ENCODE measurements at regions not wholly inside any gene's neighbourhood (a gene's known extent, or its start where the extent isn't known, plus 50 kb on each side); places are given as distances from the start of the nearest gene placed in this dataset.

DNA sequence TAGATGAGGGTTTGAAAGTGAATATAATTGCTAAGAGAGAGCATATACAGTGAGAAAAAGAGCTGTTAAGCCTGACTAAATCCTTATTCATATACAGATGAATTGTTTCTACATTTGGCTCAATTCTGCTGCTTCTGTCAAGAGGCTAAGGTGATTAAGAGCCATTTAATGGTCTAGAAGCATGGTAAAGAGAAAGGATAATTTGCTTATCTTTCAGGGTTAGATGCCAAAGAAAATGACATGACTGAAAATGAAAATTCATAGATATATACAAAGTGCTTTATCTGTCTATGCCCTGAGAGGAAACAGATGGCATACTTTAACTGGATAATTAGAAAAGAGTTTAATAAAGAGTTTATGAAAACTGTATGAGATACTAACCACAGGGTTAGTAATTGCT lies 834.9 kb downstream of the SLC6A15 start:
- TF ChIP-seq, protein P1, sequence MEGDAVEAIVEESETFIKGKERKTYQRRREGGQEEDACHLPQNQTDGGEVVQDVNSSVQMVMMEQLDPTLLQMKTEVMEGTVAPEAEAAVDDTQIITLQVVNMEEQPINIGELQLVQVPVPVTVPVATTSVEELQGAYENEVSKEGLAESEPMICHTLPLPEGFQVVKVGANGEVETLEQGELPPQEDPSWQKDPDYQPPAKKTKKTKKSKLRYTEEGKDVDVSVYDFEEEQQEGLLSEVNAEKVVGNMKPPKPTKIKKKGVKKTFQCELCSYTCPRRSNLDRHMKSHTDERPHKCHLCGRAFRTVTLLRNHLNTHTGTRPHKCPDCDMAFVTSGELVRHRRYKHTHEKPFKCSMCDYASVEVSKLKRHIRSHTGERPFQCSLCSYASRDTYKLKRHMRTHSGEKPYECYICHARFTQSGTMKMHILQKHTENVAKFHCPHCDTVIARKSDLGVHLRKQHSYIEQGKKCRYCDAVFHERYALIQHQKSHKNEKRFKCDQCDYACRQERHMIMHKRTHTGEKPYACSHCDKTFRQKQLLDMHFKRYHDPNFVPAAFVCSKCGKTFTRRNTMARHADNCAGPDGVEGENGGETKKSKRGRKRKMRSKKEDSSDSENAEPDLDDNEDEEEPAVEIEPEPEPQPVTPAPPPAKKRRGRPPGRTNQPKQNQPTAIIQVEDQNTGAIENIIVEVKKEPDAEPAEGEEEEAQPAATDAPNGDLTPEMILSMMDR (optimal IDR thresholded peaks at IDR 0.05 in 1 of 3, IDR thresholded peaks at IDR 0.05 in 1 of 3, conservative IDR thresholded peaks at IDR 0.05 in 1 of 3; ENCODE audit: extremely low read depth in 1 of 3, insufficient read depth in 2 of 3, low read length in 3 of 3) = no peak
- no peak for TF ChIP-seq EZH2 (IDR thresholded peaks at IDR 0.05; ENCODE audit: low read length)

Measured in keratinocyte (primary cell).